HEK293 (cell line): ENCODE measurements at regions not wholly inside any gene's neighbourhood (a gene's known extent, or its start where the extent isn't known, plus 50 kb on each side); places are given as distances from the start of the nearest gene placed in this dataset.

Experiments used
- IKZF3 ChIP-seq: fragments of 450-650 bp; IDR thresholded peaks from 2 replicates; pipeline ENCODE4 v1.5.0; 2018; ENCODE audit warnings: missing biosample characterization, mild to moderate bottlenecking, missing genetic modification characterization, moderate library complexity
- SALL2 ChIP-seq: fragments of 450-650 bp; formaldehyde crosslinking; IDR thresholded peaks from 2 replicates; pipeline ENCODE4 v1.5.0; 2017; ENCODE audit warnings: missing biosample characterization, mild to moderate bottlenecking, missing genetic modification characterization, borderline replicate concordance
- TCF7L2 ChIP-seq: IDR thresholded peaks from 2 replicates; pipeline ENCODE4 v1.6.1; 2011; ENCODE audit warnings: low read depth, mild to moderate bottlenecking, inconsistent platforms, low read length, moderate library complexity, borderline replicate concordance
- ZNF114 ChIP-seq: fragments of 450-650 bp; formaldehyde crosslinking; IDR thresholded peaks from 2 replicates; pipeline ENCODE4 v1.5.0; 2017; ENCODE audit warnings: missing biosample characterization, missing genetic modification characterization
- ZNF184 ChIP-seq: fragments of 450-650 bp; IDR thresholded peaks from 2 replicates; pipeline ENCODE4 v1.5.1; 2018; ENCODE audit warnings: missing biosample characterization, mild to moderate bottlenecking, missing genetic modification characterization
- ZNF292 ChIP-seq: fragments of 450-650 bp; formaldehyde crosslinking; IDR thresholded peaks from 2 replicates; pipeline ENCODE4 v1.5.1; 2016; ENCODE audit warnings: low read depth, missing biosample characterization, missing genetic modification characterization, borderline replicate concordance
- ZNF830 ChIP-seq: fragments of 450-650 bp; IDR thresholded peaks from 2 replicates; pipeline ENCODE4 v1.5.0; 2018; ENCODE audit warnings: missing biosample characterization, missing genetic modification characterization, low read depth, mild to moderate bottlenecking, moderate library complexity
- ZNF837 ChIP-seq: fragments of 450-650 bp; formaldehyde crosslinking; IDR thresholded peaks from 2 replicates; pipeline ENCODE4 v1.5.1; 2016; ENCODE audit warnings: missing biosample characterization, missing genetic modification characterization
- TF ChIP-seq, protein P1 (sequence below): fragments of 450-650 bp; formaldehyde crosslinking; IDR thresholded peaks from 2 replicates; pipeline ENCODE4 v1.5.1; 2016; ENCODE audit warnings: missing biosample characterization, missing genetic modification characterization
- TF ChIP-seq, protein P2 (sequence below): fragments of 450-650 bp; formaldehyde crosslinking; IDR thresholded peaks from 2 replicates; pipeline ENCODE4 v1.5.1; 2016; ENCODE audit warnings: missing biosample characterization, missing genetic modification characterization, low read depth

DNA sequence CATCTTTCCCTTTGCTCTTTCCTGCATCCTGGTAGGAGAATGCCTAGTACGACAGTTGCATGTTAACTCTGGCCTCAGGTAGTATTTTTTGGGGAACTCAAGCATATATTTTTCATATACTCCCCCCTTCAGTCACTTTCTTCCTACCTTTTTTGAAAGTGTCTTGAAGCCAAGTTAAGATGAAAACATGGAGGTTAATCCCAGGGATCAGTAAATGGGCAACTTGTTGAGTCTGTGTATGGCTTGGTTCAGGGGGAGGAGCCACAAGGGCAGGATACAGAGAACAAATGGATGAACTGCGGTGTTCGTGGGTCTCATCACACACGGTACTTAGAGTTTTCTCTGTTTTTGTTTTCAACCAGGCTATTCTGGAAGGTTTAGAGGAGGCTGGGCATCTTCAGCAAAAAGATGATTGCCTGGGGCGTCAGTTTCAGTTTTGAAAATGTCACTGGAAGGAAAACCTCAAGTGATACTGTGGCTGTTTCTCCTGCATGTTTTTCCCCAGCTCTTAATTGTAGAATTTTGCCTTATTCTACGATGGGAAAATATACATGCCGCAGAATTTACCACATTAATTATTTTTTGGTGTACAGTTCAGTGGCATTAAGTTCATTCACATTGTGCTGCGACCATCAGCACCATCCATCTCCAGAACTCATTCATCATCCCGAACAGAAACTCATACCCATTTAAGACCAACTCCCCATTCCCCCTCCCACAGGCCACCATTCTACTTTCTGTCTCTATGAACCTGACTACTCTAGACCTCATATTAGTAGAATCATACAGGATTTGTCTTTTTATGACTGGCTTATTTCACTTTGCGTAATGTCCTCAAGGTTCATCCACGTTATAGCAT is 71.5 kb downstream of the MAP10 start:
- TF ChIP-seq TCF7L2 (no peak), ZNF830 (tag by site-specific recombination) (no peak), IKZF3 (tag by site-specific recombination) (no peak), ZNF837 (no peak), SALL2 (tag by site-specific recombination) (no peak), ZNF114 (tag by site-specific recombination) (no peak), ZNF184 (tag by site-specific recombination) (no peak), ZNF292 (tag by site-specific recombination) (no peak)
- TF ChIP-seq, protein P1, sequence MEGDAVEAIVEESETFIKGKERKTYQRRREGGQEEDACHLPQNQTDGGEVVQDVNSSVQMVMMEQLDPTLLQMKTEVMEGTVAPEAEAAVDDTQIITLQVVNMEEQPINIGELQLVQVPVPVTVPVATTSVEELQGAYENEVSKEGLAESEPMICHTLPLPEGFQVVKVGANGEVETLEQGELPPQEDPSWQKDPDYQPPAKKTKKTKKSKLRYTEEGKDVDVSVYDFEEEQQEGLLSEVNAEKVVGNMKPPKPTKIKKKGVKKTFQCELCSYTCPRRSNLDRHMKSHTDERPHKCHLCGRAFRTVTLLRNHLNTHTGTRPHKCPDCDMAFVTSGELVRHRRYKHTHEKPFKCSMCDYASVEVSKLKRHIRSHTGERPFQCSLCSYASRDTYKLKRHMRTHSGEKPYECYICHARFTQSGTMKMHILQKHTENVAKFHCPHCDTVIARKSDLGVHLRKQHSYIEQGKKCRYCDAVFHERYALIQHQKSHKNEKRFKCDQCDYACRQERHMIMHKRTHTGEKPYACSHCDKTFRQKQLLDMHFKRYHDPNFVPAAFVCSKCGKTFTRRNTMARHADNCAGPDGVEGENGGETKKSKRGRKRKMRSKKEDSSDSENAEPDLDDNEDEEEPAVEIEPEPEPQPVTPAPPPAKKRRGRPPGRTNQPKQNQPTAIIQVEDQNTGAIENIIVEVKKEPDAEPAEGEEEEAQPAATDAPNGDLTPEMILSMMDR (tag by site-specific recombination), result no peak
- TF ChIP-seq, protein P2, sequence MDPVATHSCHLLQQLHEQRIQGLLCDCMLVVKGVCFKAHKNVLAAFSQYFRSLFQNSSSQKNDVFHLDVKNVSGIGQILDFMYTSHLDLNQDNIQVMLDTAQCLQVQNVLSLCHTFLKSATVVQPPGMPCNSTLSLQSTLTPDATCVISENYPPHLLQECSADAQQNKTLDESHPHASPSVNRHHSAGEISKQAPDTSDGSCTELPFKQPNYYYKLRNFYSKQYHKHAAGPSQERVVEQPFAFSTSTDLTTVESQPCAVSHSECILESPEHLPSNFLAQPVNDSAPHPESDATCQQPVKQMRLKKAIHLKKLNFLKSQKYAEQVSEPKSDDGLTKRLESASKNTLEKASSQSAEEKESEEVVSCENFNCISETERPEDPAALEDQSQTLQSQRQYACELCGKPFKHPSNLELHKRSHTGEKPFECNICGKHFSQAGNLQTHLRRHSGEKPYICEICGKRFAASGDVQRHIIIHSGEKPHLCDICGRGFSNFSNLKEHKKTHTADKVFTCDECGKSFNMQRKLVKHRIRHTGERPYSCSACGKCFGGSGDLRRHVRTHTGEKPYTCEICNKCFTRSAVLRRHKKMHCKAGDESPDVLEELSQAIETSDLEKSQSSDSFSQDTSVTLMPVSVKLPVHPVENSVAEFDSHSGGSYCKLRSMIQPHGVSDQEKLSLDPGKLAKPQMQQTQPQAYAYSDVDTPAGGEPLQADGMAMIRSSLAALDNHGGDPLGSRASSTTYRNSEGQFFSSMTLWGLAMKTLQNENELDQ (tag by site-specific recombination), result no peak
